ENCODE measurements at regions not wholly inside any gene's neighbourhood (a gene's known extent, or its start where the extent isn't known, plus 50 kb on each side); places are given as distances from the start of the nearest gene placed in this dataset.
A peak's percentile ranks its signal among the peaks of the same experiment; 100 is the strongest.
"Not testable (repeated sequence)": the region's sequence is repeated elsewhere in the genome, so short reads cannot be mapped to it uniquely, and the experiment has no call there.

DNA sequence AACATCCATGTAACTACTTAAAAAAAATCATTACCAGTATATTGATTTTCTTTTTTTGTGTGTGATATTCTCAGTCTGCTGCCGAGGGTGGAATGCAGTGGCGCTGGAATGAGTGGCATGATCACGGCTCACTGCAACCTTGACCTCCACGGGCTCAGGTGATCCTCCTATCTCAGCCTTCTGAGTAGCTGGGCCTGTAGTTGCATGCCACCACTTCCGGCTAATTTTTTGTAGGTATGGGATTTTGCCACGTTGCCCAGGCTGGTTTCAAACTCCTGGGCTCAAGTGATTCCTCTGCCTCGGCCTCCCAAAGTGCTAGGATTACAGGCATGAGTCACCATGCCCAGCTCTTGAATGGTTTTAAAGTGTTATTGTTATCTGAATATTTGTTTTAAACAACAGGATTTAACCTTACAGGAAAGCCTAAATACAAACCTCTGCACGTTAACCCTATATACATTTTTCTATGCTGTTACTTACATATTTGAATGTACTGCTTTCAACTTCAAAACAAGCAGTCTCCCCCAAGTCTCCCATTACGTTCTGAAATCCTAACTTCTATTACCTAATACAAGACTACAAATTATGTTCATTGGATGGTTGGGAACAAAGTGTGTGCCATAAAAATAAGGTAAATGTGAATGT, 61.7 kb downstream of the KPNA2 start:
- DNase-seq, result no peak

DNA sequence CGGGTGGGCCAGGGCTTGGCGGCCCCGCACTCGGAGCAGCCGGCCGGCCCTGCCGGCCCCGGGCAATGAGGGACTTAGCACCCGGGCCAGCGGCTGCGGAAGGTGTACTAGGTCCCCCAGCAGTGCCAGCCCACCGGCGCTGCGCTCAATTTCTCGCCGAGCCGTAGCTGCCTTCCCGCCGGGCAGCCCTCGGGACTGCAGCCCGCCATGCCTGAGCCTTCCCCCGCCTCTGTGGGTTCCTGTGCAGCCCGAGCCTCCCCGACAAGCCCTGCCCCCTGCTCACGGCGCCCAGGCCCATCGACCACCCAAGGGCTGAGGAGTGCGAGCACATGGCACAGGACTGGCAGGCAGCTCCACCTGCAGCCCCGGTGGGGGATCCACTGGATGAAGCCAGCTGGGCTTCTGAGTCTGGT, 63.8 kb downstream of the KPNA2 start:
- DNase-seq, result not testable (repeated sequence)

DNA sequence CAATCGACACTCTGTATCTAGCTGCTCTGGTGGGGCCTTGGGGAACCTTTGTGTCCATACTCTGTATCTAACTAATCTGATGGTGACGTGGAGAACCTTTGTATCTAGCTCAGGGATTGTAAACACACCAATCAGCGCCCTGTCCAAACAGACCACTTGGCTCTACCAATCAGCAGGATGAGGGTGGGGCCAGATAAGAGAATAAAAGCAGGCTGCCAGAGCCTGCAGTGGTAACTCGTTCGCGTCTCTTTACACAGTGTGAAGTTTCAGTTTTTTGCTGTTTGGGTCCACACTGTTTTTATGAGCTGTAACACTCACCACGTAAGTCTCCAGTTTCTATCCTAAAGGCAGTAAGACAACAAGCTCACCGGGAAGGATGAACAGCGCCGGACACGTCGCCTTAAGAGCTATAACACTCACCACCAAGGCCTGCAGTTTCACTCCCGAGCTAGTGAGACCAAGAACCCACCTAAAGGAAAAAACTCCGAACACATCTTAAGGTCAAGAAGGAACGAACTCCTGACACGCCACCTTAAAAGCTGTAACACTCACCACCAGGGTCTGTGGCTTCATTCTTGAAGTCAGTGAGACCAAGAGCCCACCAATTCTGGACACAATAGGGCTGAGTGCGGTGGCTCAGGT, 64.6 kb downstream of the KPNA2 start:
- no peak for DNase-seq

DNA sequence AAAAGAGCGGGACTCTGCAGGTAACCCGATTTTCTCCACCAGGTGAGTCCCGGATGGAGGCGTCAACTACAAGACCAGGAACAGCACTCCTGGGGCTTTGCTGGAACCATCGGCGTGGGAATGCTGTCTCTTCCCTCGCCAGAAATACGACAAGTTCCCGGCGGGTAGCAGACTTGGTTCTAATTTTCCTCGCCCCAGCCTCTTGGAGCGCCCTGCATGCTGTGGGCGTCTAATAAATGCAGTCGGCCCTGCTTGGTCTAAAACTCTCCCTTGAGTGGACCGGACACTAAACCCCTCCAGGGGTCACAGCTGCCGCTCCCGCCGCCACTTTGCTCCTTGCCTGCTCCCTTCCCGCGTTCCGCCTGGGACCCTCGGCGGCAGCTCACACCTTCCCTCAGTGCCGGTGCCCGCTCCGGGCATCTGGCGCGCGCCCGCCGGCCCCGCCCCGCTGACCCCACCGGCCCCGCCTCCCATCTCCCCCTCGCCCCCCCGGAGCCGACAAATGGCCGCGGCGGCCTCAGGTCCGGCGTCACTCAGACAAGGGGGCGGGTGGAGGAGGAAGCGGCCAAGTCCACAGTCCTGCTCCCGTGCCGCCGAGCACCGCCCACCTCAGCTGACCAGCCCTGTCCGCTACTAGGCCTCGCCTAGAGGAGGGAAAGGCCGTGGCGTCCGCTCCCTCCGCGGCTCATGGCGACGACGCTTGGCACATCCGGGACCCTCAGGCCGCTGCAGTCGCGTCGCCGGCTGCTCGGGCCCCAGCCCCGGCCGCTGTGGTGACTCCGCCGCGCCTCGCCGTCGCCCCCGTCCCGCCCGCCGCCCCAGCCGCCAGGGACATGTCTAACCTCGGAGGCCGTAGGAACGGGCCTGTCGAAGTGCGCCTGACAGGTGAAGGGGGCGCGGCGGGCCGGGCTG, 65.8 kb downstream of the KPNA2 start:
- peak; percentile 87 for DNase-seq

DNA sequence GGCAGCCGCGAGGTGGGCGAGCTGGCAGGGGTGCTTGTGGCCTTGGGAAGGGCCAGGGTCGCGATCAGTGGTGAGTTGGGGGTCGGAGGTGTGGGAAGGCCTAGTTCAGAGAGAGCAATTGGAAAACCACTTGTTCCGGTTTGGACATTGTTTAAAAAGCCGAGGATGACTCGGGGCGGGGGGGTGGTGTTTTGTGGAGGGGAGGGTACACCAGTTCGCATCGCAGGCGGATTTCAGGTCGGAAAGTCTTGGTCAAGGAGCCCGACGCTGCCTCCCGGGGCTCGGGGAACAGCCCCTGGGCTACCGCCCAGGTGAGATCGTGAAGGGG, 66.4 kb downstream of the KPNA2 start:
- no peak for DNase-seq

DNA sequence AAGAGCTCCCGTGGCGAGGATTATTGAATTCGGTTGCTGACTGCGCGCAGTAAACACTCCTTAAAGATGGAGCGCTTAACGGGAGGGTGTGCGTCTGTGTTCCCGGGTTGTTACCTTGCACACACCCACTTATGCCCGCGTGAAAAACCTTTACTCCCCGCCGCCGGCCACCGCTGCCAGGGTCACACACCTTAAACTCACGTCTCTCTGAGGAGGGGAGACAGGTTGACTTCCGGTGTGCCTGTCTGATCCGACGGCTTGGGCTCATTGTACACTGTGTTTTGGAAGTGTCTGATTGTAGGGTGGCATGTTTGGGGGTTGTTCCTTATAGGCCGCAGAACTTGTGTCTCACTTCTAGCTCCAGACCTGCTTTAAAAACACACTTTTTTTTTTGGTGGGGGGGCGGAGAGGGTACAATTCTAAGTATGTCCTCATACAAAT, 66.8 kb downstream of the KPNA2 start:
- no peak for DNase-seq

DNA sequence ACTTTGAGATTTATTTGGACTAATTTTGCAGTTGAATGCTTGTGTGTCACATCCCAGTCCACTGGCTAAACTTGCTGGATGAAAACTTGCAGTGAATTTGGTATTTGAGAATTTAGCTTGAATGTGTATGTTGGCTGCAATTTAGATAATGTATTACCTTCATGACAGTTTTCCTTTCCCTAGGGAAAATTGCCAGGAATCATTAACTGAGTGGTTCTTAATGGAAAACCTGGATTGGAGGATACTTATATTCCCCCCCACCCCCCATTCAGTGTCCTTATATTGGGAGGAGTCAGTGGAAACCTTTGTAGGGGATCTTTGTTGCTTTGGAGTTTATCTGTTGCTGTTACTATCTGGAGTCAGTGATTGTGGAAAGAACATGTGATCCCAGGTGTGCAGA, 67.6 kb downstream of the KPNA2 start:
- no peak for DNase-seq

DNA sequence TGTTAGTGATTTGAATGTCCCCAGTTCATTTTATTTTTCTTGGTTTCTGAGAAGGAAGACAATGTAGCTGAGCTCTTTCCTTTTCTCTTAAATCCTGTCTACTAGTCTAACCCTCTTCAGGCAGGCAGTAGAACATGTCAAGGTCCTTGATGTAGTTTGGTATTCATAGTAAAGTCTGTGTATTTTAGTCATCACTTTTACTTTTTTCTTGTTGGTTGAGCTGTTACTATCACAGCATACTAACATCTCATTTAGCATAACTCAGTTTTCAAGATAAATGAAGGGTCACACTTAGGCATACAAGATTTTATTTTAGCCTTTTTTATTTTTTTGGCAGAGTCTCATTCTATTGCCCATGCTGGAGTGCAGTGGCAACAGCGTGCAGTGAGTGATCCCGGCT, 70.5 kb downstream of the KPNA2 start:
- DNase-seq, result no peak

DNA sequence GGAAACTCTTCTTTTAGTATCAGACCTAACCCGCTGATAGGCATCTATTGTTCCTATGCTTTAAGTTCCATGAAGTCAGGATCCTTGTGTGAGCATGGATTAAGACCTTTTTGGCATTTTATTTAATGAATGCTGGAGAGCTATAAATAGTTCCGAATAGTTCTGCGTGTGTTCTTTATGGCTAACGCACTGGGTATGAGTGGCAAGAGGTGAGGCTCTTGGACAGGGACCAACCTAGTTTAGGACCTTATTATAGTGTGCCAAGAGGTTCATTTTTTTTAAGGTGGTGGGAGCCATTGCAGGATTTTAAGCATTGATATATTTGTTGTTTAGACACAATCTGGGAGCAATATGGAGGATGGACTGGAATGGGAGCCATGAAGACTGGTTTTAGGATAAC, 71.8 kb downstream of the KPNA2 start:
- DNase-seq, result no peak

DNA sequence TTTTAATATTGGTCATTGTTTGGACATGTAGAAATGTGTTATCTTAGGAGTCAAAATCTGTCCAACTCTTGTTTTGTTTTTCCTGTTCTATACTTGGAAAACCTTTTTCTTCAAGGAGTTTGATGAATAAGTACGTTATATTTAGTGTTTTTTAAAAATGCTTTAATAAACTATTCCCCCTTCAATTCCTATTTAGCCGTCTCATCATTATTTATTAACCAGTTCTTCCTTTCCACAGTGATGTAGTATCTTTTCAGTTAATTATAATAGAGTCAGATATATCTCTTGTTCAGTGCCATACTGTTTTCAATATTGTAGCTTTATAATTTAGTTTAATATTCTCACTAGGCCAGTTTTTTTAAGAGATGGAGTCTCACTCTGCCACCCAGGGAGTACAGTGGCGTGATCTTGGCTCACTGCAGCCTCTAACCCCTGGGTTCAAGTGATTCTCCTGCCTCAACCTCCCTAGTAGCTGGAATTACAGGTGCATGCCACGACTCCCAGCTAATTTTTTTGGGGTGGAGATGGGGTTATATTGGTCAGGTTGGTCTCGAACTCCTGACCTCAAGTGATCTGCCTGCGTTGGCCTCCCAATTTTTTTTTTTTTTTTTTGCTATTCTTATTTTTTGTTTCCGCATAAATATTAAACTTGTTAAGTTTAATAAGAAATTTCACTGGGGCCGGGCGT, 72.9 kb downstream of the KPNA2 start:
- no peak for DNase-seq

DNA sequence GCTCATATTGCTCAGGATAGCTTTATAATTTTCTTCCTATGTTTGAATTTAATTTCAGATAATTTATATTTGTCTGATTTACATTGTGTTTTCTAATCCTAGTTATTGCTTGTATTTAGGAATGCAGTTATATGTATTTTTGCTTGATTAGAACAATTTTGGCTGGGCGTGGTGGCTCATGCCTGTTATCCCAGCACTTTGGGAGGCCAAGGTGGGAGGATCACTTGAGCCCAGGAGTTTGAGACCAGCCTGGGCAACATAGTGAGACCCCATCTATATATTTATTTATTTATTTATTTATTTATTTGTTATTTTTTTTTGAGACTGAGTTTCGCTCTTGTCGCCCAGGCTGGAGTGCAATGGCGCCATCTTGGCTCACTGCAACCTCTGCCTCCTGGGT, 73.9 kb downstream of the KPNA2 start:
- DNase-seq, result not testable (repeated sequence)

DNA sequence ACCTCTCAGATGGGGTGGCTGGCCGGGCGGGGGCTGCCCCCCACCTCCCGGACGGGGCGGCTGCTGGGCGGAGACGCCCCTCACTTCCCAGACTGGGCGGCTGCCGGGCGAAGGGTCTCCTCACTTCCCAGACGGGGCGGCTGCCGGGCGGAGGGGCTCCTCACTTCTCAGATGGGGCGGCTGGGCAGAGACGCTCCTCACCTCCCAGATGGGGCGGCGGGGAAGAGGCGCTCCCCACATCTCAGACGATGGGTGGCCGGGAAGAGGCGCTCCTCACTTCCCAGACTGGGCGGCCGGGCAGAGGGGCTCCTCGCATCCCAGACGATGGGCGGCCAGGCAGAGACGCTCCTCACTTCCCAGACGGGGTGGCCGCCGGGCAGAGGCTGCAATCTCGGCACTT, 80.7 kb downstream of the KPNA2 start:
- DNase-seq, result not testable (repeated sequence)

DNA sequence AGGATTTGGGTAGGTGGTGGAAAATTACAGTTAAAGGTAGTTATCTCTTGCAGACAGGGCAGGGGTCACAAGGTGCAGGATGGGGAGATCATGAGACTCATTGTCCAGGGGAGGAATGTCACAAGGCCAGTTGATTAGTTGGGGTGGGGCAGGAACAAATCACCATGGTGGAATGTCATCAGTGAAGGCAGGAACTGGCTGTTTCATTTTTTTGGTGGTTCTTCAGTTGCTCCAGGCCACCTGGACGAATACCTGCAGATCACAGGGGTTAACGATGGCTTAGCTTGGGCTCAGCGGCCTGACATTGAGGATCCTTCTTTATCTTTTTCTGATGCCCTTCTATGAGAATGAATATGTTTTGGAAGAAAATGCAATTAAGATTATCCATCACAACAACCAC, 87.1 kb downstream of the KPNA2 start:
- DNase-seq, result no peak

DNA sequence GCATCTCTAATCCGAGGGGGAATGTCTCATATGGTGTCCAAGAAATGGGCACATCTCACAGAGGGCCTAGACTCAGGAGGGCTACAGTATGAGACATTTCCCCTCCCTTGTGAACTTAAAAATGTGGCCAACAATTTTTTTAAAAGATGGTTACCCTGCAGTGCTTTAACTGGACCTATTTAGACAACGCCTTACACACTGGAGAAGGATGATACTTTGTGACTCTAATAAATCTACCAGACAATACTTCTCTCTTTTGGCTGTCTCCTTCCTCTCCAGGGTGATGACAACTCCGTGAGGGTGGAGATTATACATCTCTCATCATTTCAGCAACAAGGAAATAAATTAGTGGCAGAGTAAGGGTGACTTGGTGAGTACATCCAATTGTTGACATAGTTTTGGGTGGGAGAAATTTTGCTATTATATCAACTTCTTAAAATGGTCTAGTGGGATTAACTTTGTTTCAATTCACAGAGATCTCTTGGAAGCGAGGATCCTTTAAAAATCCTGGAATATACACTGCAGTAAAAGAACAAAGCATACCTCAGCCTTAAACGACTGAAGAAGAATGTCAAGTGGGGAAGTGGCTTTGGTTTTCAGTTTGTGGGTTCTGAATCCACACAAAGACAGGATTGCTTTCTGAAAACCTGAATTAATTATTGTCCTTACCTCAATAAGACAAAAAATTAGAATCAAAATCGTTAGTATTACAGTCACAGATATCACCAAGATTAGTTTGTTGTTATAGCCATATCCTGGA, 89.8 kb downstream of the KPNA2 start:
- no peak for DNase-seq

DNA sequence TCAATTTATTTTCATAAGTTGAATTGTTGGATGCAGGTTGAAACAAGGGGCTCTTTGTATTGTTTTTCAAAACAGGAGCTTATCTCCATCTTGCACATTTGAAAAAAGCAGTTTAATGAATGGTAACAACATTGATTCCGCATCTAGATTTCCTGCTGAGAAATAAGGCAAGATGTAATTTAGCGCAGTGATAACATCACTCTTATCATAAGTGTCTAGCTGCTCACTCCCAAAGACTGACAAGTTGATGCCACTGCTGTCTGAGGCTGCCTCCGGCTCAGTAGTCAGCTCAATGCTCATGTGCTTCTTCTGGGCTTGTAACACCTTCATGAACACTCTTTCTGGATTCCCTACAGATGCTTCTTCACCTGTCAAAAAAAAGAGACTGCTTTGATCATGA, 92.4 kb downstream of the KPNA2 start:
- no peak for DNase-seq

DNA sequence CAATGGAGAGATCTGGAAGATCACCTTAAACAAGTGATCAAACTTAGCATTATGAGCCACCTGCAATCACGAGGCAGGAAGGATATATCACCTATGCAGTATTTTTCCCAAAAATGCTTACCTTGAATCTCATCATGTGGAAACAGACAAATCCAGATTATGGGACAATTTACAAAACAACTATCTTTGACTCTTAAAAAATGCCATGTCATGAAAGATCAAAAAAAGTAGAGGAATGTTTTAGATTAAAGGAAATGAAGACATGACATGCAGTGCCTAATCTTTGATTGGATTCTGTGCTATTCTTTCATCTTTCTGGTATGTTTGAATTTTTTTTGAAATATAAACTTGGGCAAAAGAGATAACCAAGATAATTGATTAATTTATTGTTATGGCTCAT, 95.9 kb downstream of the KPNA2 start:
- no peak for DNase-seq

DNA sequence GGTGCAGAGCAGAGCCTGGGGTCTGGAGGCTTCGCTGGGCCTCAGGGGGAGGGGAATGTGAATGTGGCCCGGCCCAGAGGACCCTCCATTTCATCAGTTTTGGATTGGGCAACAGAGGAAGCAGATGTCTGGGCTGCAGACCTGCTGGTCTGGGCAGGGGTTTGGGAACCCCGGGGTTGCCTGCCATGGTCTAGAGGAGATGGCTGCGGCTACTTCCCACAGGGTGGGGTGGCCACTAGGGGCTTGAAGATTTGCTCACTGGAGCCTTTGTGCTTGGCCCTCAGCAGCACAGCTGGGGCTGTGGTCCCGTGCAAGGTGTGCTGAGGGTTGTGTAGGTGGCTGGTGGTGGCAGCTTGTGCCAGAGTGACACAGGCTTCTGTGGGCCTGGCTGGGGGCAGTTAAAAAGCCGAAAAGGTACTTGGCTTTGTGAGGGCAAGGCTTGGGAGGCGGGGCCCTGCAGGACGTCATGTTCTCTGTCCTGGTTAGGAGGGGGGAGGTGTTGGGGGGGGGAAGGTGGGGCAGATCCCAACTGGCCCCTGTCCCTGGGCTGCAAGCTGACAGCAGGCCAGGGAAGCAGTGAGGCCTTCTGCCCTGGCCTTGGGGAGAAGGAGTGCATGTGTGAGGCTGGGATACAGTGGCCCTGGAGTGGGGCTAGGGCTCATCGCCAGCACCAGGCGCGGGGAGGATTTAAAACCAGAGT, 98.0 kb downstream of the KPNA2 start:
- no peak for DNase-seq

DNA sequence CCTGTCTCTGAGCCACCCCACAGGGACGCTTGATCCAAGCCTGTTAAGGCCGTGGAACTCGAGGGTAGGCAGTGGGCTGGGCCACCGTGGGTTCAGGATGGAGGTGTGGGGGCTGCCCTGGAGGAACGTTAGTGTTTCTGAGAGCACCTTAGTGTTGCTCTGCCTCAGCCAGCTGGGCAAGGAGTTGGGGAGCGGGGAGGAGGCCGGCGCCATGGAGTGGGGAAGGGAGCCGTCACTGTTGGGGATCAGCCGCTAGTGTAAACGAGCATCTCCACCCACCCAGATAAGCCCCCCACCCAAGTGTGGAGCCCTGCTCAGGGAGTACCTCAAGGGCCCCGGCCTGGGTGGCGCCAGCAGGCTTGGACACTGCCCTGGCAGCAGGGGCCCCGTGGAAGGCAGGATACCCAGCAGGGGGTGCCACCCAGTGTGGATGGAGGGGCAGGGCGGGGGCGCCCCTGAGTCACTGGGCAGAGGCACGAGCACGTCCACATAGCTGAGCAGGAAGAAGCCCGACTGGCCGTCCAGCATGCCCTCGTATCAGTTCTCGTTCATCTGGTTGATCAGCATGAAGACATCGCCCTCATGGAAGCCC, 98.6 kb downstream of the KPNA2 start:
- no peak for DNase-seq

DNA sequence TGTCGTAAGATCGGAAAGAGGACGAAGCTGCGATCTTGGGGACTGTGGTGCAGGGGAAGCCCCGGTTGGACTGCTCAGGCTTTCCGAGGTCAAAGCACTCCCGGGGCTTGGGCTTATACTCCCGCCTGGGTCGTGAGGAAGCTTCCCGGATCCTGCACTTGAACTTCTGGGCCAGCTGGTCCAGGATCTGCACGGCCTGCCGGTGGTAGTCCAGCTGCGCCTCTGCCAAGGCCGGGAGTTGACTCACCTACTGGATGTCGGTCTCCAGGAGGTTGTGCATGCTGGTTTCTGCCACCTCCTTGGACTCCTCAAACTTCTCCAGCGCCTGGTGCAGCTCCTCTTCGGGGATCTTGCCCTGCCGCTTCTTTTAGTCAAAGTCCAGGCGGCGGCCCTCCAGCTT, 99.2 kb downstream of the KPNA2 start:
- no peak for DNase-seq

DNA sequence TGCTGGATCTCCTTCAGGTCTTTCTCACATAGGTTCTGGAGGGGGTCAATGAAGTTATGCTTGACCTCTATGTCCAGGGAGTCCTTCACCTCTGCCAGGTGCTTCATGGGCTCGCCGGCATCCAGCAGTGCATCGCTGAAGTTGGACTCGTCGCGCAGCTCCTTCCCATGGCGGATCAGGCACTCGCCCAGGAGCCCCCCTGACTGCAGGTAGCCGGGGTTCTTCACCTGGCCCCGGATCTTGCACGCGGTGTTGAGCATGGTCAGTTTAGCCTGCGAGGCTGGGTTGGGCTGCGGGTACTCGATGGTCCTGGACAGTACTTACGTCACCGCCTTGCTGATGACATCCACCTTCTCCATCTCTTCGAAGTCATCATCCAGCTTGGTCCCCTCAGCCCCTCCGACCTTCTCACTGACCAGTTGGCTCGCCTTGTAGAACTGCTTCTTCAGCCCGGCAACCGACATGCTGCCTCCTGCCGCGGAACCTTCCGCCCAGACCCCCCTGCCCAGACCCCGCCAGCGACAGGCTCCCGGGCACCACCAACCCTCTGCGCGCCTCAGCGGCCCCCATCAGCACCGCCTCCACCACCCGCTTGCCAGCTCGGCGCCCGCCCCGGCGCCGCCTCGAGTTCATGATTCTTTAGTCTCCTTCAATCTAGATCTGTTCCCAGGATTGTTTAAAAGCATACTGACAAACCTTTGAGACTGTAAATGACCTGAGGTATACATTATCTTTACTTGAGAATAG, 99.8 kb downstream of the KPNA2 start:
- DNase-seq, result no peak

DNA sequence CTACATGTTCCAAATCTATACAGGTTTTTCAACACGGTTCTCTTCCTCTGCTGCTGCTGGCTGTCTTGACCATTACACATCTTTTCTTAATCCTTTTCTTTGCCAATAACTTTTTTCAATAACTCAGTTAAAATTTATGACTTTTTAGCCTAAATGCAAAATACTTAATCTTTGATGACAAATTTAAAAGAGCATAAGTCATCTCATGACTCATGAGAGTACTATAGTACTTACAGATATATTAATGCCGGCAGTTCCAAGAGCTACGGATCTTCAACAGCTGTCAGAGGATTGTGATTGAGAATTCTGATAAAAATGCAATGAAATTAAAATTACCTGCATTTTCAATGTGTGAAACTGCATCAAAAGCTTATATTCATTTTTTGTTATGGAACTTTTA, 105.5 kb downstream of the KPNA2 start:
- no peak for DNase-seq
